HCT116 (cell line): ENCODE measurements at regions not wholly inside any gene's neighbourhood (a gene's known extent, or its start where the extent isn't known, plus 50 kb on each side); places are given as distances from the start of the nearest gene placed in this dataset.

ENCODE experiments used
- ATAC-seq: fragments of 200-7000 bp; cut with Tn5 transposase; 2 replicates; pipeline ENCODE4 v1.9.1; 2020; ENCODE audit warnings: mild to moderate bottlenecking, moderate library complexity
- BruUV-seq: library from RNA; stranded (reverse); fragments of 400-500 nt; replicated peaks from 2 replicates; lab custom pipeline; 2021; lab: Mats Ljungman, UMichigan
- CTCF ChIA-PET: fragments of 300-600 bp; sonication (Branson Sonifier 250); formaldehyde crosslinking; loops from one replicate; lab custom pipeline; 2021; ENCODE audit warnings: antibody characterized with exemption; lab: Charles Lee
- POLR2A ChIA-PET: fragments of 300-600, 350-600 bp; sonication (Branson Sonifier 250); formaldehyde crosslinking; loops from one replicate; lab custom pipeline; 2021; ENCODE audit warnings: antibody characterized with exemption; lab: Charles Lee
- RAD21 ChIA-PET, 2 experiments: fragments of 300-600 bp; sonication (Branson Sonifier 250); formaldehyde crosslinking; loops; one replicate each; lab custom pipeline; 2023; ENCODE audit warnings: low total read pairs in 2 of 2; ENCODE audit not compliant: uncharacterized antibody in 2 of 2, unreplicated experiment in 2 of 2, low non-redundant PET in 1 of 2; lab: Charles Lee
- DNase-seq: peaks from one replicate; pipeline ENCODE4 v3.0.0-alpha.2; 2010; ENCODE audit warnings: low read depth, low spot score
- H2AFZ ChIP-seq: fragments of 200-600 bp; shearing (Covaris generic), sonication (generic); 2 replicates; pipeline ENCODE4 v1.6.1; 2017; ENCODE audit warnings: low read depth, mixed run types, mixed read lengths, antibody characterized with exemption, low read length; ENCODE audit not compliant: poor library complexity, severe bottlenecking
- H3K27ac ChIP-seq: 2 replicates; pipeline ENCODE4 v1.5.1; 2012; ENCODE audit warnings: low read depth, low read length
- H3K27me3 ChIP-seq: fragments of 200-600 bp; sonication (generic); 2 replicates; pipeline ENCODE4 v1.6.1; 2016; ENCODE audit warnings: mixed run types, low read length, mixed read lengths; ENCODE audit not compliant: insufficient read depth
- H3K36me3 ChIP-seq, 2 experiments: fragments of 200-500 bp in 1 of 2; fragments of 200-600 bp in 1 of 2; sonication (Bioruptor generic) in 1 of 2; sonication (generic) in 1 of 2; 2 replicates each; pipeline versions ENCODE4 v1.5.1 to v1.6.1; 2014 to 2016; ENCODE audit warnings: low read length in 2 of 2, inconsistent platforms in 1 of 2, mixed read lengths in 1 of 2, mixed run types in 1 of 2; ENCODE audit not compliant: insufficient read depth in 2 of 2, control insufficient read depth in 1 of 2
- H3K4me1 ChIP-seq, 2 experiments: fragments of 200-600 bp in 1 of 2; sonication (generic) in 1 of 2; 2 replicates each; pipeline versions ENCODE4 v1.5.1 to v1.6.1; 2012 to 2017; ENCODE audit warnings: low read length in 2 of 2, inconsistent platforms in 1 of 2, mild to moderate bottlenecking in 1 of 2, mixed read lengths in 1 of 2, mixed run types in 1 of 2, moderate library complexity in 1 of 2; ENCODE audit not compliant: insufficient read depth in 2 of 2, control insufficient read depth in 1 of 2
- H3K4me2 ChIP-seq: fragments of 200-600 bp; sonication (generic); 2 replicates; pipeline ENCODE4 v1.6.1; 2017; ENCODE audit warnings: mixed run types, low read length, mixed read lengths
- H3K4me3 ChIP-seq, 2 experiments: fragments of 200-600 bp in 1 of 2; sonication (generic) in 1 of 2; replicated peaks in 1 of 2; 2 replicates each; pipeline ENCODE4 v1.5.1; 2011 to 2016; ENCODE audit warnings: low read length in 2 of 2, control low read depth in 1 of 2, low read depth in 1 of 2, mild to moderate bottlenecking in 1 of 2, mixed read lengths in 1 of 2, mixed run types in 1 of 2
- H3K79me2 ChIP-seq: fragments of 200-600 bp; sonication (generic); 2 replicates; pipeline ENCODE4 v1.6.1; 2017; ENCODE audit warnings: mild to moderate bottlenecking, mixed run types, low read length, moderate library complexity, mixed read lengths; ENCODE audit not compliant: insufficient read depth
- H3K9ac ChIP-seq: fragments of 200-600 bp; sonication (generic); 2 replicates; pipeline ENCODE4 v1.6.1; 2016; ENCODE audit warnings: low read length, mixed read lengths
- H3K9me2 ChIP-seq: fragments of 200-600 bp; sonication (generic), shearing (Covaris generic); 2 replicates; pipeline ENCODE4 v1.6.1; 2017; ENCODE audit warnings: mixed run types, mild to moderate bottlenecking, moderate library complexity; ENCODE audit not compliant: insufficient read depth
- H3K9me3 ChIP-seq, 2 experiments: fragments of 200-500 bp in 1 of 2; fragments of 200-600 bp in 1 of 2; sonication (Bioruptor generic) in 1 of 2; sonication (generic) in 1 of 2; 2 replicates each; pipeline ENCODE4 v1.6.1; 2014 to 2017; ENCODE audit warnings: low read length in 2 of 2, mixed read lengths in 2 of 2, inconsistent platforms in 1 of 2, low read depth in 1 of 2, mild to moderate bottlenecking in 1 of 2, mixed run types in 1 of 2, moderate library complexity in 1 of 2; ENCODE audit not compliant: control insufficient read depth in 1 of 2, insufficient read depth in 1 of 2
- H4K20me1 ChIP-seq: fragments of 200-600 bp; sonication (generic), shearing (Covaris generic); 2 replicates; pipeline ENCODE4 v1.6.1; 2017; ENCODE audit warnings: mixed run types, mild to moderate bottlenecking, moderate library complexity; ENCODE audit not compliant: insufficient read depth
- CBX3 ChIP-seq: IDR thresholded peaks from 2 replicates; pipeline ENCODE4 v1.6.1; 2012; ENCODE audit warnings: low read depth
- CEBPB ChIP-seq: IDR thresholded peaks from 2 replicates; pipeline ENCODE4 v1.6.1; 2012; ENCODE audit warnings: low read depth
- EZH2 ChIP-seq: fragments of 200-600 bp; sonication (generic); IDR thresholded peaks from 2 replicates; pipeline ENCODE4 v1.6.1; 2017; ENCODE audit warnings: antibody characterized with exemption, mixed run types
- FOSL1 ChIP-seq: IDR thresholded peaks from 2 replicates; pipeline ENCODE4 v1.6.1; 2012; ENCODE audit warnings: low read depth
- RAD21 ChIP-seq: IDR thresholded peaks from 2 replicates; pipeline ENCODE4 v1.6.1; 2012; ENCODE audit warnings: low read depth, mild to moderate bottlenecking
- SIN3A ChIP-seq: IDR thresholded peaks from 2 replicates; pipeline ENCODE4 v1.6.1; 2012; ENCODE audit warnings: low read depth
- TCF7L2 ChIP-seq: IDR thresholded peaks from 2 replicates; pipeline ENCODE4 v1.7.0; 2011; ENCODE audit warnings: borderline replicate concordance, inconsistent platforms; ENCODE audit not compliant: insufficient read depth, insufficient read length; ENCODE audit errors: extremely low read depth
- intact Hi-C: fragments of 100-400 bp; cut with micrococcal nuclease; formaldehyde crosslinking; loops from 2 replicates; pipeline ENCODE4 v1.10.0; 2022
- TF ChIP-seq, protein P1 (sequence below): IDR thresholded peaks from 2 replicates; pipeline ENCODE4 v1.6.1; 2012
- TF ChIP-seq, protein P2 (sequence below): IDR thresholded peaks from 2 replicates; pipeline ENCODE4 v1.6.1; 2011; ENCODE audit warnings: mild to moderate bottlenecking, low read length, moderate library complexity; ENCODE audit not compliant: insufficient replicate concordance; ENCODE audit errors: extremely low read depth
- TF ChIP-seq, protein P3 (sequence below): IDR thresholded peaks from 2 replicates; pipeline ENCODE4 v1.6.1; 2012; ENCODE audit warnings: low read depth
- TF ChIP-seq, protein P4 (sequence below), 3 experiments: fragments of 200-600 bp in 1 of 3; sonication (generic) in 1 of 3; IDR thresholded peaks in 2 of 3; conservative IDR thresholded peaks in 1 of 3; 2 replicates each; pipeline ENCODE4 v1.5.1; 2012 to 2017; ENCODE audit warnings: low read depth in 2 of 3, low read length in 2 of 3, antibody characterized with exemption in 1 of 3, borderline replicate concordance in 1 of 3, control low read depth in 1 of 3, mild to moderate bottlenecking in 1 of 3, mixed read lengths in 1 of 3, mixed run types in 1 of 3, moderate library complexity in 1 of 3; ENCODE audit not compliant: insufficient read depth in 1 of 3
- TF ChIP-seq, protein P5 (sequence below): IDR thresholded peaks from 2 replicates; pipeline ENCODE4 v1.6.1; 2012

DNA sequence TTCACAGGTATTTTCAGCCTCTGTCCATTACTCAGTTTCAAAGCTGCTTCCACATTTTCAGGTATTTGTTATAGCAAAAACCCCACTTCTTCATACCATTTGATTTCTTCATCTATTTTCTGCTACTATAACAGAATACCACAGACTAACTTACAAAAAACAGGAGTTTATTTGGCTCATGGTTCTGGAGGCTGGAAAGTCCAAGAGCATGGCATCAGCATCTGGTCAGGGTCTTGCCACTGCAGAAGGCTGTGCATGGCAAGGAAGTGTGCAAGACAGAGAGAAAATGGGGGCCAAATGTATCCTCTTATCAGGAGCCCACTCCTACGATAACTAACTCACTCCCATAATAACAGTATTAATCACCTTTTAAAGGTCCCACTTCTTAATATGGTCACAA, 82.8 kb upstream of the FOXA2 start:
- H3K4me1 ChIP-seq: no peaks in the 10 kb centered on the region
- 0 out of 4 replicates have a peak, but pooled peaks cover 0 to 3% of the 10 kb centered on the region in 2 experiments for H3K9me3 ChIP-seq
- no peaks in the 10 kb centered on the region for H3K36me3 ChIP-seq
- H3K9me2 ChIP-seq: no peaks in the 10 kb centered on the region
- H3K27ac ChIP-seq: no peak overlapping the region
- H3K4me2 ChIP-seq: no peak overlapping the region
- no peaks in the 10 kb centered on the region; the same call in 1 of the 2 replicates for H3K27me3 ChIP-seq
- H2AFZ ChIP-seq: no peak overlapping the region
- no peak overlapping the region for H3K4me3 ChIP-seq
- POLR2A ChIA-PET: no interaction called here
- TF ChIP-seq FOSL1 (no peak), EZH2 (no peak), RAD21 (no peak), CBX3 (no peak), SIN3A (no peak), TCF7L2 (no peak), CEBPB (no peak)
- TF ChIP-seq, protein P1, sequence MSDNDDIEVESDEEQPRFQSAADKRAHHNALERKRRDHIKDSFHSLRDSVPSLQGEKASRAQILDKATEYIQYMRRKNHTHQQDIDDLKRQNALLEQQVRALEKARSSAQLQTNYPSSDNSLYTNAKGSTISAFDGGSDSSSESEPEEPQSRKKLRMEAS: no peak
- TF ChIP-seq, protein P2, sequence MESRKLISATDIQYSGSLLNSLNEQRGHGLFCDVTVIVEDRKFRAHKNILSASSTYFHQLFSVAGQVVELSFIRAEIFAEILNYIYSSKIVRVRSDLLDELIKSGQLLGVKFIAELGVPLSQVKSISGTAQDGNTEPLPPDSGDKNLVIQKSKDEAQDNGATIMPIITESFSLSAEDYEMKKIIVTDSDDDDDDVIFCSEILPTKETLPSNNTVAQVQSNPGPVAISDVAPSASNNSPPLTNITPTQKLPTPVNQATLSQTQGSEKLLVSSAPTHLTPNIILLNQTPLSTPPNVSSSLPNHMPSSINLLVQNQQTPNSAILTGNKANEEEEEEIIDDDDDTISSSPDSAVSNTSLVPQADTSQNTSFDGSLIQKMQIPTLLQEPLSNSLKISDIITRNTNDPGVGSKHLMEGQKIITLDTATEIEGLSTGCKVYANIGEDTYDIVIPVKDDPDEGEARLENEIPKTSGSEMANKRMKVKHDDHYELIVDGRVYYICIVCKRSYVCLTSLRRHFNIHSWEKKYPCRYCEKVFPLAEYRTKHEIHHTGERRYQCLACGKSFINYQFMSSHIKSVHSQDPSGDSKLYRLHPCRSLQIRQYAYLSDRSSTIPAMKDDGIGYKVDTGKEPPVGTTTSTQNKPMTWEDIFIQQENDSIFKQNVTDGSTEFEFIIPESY: no peak
- TF ChIP-seq, protein P3, sequence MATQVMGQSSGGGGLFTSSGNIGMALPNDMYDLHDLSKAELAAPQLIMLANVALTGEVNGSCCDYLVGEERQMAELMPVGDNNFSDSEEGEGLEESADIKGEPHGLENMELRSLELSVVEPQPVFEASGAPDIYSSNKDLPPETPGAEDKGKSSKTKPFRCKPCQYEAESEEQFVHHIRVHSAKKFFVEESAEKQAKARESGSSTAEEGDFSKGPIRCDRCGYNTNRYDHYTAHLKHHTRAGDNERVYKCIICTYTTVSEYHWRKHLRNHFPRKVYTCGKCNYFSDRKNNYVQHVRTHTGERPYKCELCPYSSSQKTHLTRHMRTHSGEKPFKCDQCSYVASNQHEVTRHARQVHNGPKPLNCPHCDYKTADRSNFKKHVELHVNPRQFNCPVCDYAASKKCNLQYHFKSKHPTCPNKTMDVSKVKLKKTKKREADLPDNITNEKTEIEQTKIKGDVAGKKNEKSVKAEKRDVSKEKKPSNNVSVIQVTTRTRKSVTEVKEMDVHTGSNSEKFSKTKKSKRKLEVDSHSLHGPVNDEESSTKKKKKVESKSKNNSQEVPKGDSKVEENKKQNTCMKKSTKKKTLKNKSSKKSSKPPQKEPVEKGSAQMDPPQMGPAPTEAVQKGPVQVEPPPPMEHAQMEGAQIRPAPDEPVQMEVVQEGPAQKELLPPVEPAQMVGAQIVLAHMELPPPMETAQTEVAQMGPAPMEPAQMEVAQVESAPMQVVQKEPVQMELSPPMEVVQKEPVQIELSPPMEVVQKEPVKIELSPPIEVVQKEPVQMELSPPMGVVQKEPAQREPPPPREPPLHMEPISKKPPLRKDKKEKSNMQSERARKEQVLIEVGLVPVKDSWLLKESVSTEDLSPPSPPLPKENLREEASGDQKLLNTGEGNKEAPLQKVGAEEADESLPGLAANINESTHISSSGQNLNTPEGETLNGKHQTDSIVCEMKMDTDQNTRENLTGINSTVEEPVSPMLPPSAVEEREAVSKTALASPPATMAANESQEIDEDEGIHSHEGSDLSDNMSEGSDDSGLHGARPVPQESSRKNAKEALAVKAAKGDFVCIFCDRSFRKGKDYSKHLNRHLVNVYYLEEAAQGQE: no peak
- TF ChIP-seq, protein P4, sequence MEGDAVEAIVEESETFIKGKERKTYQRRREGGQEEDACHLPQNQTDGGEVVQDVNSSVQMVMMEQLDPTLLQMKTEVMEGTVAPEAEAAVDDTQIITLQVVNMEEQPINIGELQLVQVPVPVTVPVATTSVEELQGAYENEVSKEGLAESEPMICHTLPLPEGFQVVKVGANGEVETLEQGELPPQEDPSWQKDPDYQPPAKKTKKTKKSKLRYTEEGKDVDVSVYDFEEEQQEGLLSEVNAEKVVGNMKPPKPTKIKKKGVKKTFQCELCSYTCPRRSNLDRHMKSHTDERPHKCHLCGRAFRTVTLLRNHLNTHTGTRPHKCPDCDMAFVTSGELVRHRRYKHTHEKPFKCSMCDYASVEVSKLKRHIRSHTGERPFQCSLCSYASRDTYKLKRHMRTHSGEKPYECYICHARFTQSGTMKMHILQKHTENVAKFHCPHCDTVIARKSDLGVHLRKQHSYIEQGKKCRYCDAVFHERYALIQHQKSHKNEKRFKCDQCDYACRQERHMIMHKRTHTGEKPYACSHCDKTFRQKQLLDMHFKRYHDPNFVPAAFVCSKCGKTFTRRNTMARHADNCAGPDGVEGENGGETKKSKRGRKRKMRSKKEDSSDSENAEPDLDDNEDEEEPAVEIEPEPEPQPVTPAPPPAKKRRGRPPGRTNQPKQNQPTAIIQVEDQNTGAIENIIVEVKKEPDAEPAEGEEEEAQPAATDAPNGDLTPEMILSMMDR (IDR thresholded peaks at IDR 0.05 in 2 of 3, conservative IDR thresholded peaks at IDR 0.05 in 1 of 3; ENCODE audit: borderline replicate concordance in 1 of 3, insufficient read depth in 1 of 3, low read depth in 2 of 3, low read length in 2 of 3): no peak
- TF ChIP-seq, protein P5, sequence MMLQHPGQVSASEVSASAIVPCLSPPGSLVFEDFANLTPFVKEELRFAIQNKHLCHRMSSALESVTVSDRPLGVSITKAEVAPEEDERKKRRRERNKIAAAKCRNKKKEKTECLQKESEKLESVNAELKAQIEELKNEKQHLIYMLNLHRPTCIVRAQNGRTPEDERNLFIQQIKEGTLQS: no peak
- TF ChIP-seq, all 23 proteins: peak for 0
- RAD21 ChIA-PET: no interaction called here
- CTCF ChIA-PET: no interaction called here
- ATAC-seq (no peak), DNase-seq (no peak)
- no peak overlapping the region for H3K9ac ChIP-seq
- no peaks in the 10 kb centered on the region for H4K20me1 ChIP-seq
- BruUV-seq: no TSS peak
- intact Hi-C loops: no loop called here
- H3K79me2 ChIP-seq: no peaks in the 10 kb centered on the region
